ENCODE measurements at regions not wholly inside any gene's neighbourhood (a gene's known extent, or its start where the extent isn't known, plus 50 kb on each side); places are given as distances from the start of the nearest gene placed in this dataset.
A peak's percentile ranks its signal among the peaks of the same experiment; 100 is the strongest.

DNA sequence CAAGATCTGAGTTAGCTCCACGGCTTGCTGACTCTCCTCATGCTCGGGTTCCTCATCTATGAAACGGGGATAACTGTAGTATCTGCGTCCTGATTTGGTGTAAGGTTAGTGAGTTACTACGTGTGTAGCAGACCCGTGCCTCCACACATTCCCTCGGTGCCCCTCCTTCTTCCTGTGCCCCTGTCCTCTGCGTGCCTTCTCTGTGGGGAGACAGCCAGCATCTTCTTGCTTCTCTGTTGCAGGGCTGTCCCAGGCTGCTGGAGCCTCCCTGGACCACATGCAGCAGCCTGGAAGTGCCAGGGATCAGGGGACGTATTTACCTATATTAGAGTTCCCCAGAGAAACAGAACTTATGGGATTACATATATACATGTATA is 93.1 kb upstream of the PRNP start:
- Mint-ChIP-seq H3K9me3 (ENCODE audit: unreplicated experiment) (no peaks in the 10 kb centered on the region), H3K27ac (ENCODE audit: unreplicated experiment) (no peak overlapping the region), H3K4me3 (ENCODE audit: unreplicated experiment) (peak overlapping the region; percentile 66), H3K4me1 (ENCODE audit: low read depth, unreplicated experiment) (peaks cover 6% of the 10 kb centered on the region), H3K36me3 (ENCODE audit: insufficient read depth, unreplicated experiment) (no peaks in the 10 kb centered on the region), H3K27me3 (ENCODE audit: insufficient read depth, unreplicated experiment) (peaks cover 2% of the 10 kb centered on the region)
- intact Hi-C loops (cut with micrococcal nuclease; ENCODE audit: unreplicated experiment) = loop anchor here (1.0 to 5.0 kb wide), 2 partner anchors 136 to 486 kb away; no protein-coding TSS in a partner anchor
- H3K4me1 ChIP-seq = peaks cover 7% of the 10 kb centered on the region
- no TSS peak for BruUV-seq (replicated peaks)
- DNase-seq = no peak
- H3K27me3 ChIP-seq (replicated peaks; ENCODE audit: control insufficient read depth, insufficient read depth, low read length) = no peaks in the 10 kb centered on the region
- H3K9me3 ChIP-seq = no peaks in the 10 kb centered on the region
- TF ChIP-seq, protein P1, sequence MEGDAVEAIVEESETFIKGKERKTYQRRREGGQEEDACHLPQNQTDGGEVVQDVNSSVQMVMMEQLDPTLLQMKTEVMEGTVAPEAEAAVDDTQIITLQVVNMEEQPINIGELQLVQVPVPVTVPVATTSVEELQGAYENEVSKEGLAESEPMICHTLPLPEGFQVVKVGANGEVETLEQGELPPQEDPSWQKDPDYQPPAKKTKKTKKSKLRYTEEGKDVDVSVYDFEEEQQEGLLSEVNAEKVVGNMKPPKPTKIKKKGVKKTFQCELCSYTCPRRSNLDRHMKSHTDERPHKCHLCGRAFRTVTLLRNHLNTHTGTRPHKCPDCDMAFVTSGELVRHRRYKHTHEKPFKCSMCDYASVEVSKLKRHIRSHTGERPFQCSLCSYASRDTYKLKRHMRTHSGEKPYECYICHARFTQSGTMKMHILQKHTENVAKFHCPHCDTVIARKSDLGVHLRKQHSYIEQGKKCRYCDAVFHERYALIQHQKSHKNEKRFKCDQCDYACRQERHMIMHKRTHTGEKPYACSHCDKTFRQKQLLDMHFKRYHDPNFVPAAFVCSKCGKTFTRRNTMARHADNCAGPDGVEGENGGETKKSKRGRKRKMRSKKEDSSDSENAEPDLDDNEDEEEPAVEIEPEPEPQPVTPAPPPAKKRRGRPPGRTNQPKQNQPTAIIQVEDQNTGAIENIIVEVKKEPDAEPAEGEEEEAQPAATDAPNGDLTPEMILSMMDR (IDR thresholded peaks at IDR 0.05; ENCODE audit: insufficient read depth in 1 of 2, low read depth in 1 of 2, low read length in 1 of 2, severe bottlenecking in 1 of 2, unreplicated experiment in 1 of 2) = no peak
- ChIA-PET POLR2A (no interaction called here), CTCF (no interaction called here)
- no peak overlapping the region; the same call in 1 of the 2 replicates for H3K4me3 ChIP-seq (ENCODE audit: low read depth, low read length)
- no peaks in the 10 kb centered on the region for H3K36me3 ChIP-seq (ENCODE audit: control insufficient read depth, insufficient read depth, low read length)

DNA sequence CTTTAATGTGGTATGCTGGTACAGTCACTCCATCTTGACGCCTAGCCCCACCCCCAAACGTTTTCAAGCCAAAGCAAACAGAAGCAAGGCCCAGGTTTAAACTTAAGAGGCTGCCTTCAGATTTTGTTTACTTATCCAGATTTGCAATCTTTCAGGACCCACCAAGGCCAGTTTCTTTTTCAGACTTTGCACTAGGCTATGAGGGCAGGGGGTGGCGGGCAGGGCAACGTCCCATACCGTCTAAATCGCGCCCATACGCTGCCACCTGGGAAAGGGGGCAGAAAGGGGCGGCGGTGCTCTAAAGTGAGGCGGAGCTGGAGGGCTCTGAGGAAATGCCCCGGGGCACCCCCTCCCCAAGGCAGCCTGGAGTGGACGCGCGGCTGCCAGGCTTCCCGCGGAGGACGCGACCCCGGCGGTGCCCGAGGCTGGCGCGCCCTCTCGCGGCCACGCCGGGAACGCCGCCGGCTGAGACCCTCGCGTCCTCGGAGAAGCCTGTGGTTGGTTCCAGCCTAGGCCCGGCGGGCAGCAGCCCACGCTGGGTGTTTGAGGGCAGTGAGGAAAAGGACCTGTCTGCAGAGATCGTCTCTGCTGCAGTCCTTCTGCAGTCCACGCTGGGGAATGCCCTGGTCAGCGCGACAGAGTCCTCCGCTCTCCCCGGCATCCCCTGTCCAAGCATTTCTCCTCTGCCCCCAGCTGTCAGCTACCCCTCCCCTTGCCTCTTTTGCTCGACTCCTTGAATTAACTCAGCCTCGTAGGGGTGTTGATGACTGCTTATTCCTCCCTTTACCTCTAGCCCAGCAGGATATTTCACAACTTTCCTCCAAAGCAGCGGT is 93.7 kb upstream of the PRNP start:
- BruUV-seq (replicated peaks) = no TSS peak
- Mint-ChIP-seq H3K36me3 (ENCODE audit: insufficient read depth, unreplicated experiment) (no peaks in the 10 kb centered on the region), H3K27me3 (ENCODE audit: insufficient read depth, unreplicated experiment) (no peaks in the 10 kb centered on the region), H3K4me3 (ENCODE audit: unreplicated experiment) (peak overlapping the region; percentile 66), H3K9me3 (ENCODE audit: unreplicated experiment) (no peaks in the 10 kb centered on the region), H3K27ac (ENCODE audit: unreplicated experiment) (no peak overlapping the region), H3K4me1 (ENCODE audit: low read depth, unreplicated experiment) (peaks cover 6% of the 10 kb centered on the region)
- peak; percentile 60 to 87 for DNase-seq
- TF ChIP-seq, protein P1 (IDR thresholded peaks at IDR 0.05; ENCODE audit: insufficient read depth in 1 of 2, low read depth in 1 of 2, low read length in 1 of 2, severe bottlenecking in 1 of 2, unreplicated experiment in 1 of 2) = peak; percentile 65 to 89
- Histone ChIP-seq H3K36me3 (ENCODE audit: control insufficient read depth, insufficient read depth, low read length) (no peaks in the 10 kb centered on the region), H3K4me1 (peaks cover 7% of the 10 kb centered on the region), H3K27me3 (replicated peaks; ENCODE audit: control insufficient read depth, insufficient read depth, low read length) (no peaks in the 10 kb centered on the region), H3K4me3 (ENCODE audit: low read depth, low read length) (peak overlapping the region; percentile 29), H3K9me3 (no peaks in the 10 kb centered on the region)
- ChIA-PET POLR2A (no interaction called here), CTCF (no interaction called here)
- intact Hi-C loops (cut with micrococcal nuclease; ENCODE audit: unreplicated experiment) = loop anchor here (1.0 to 5.0 kb wide), 2 partner anchors 135 to 485 kb away; no protein-coding TSS in a partner anchor

- H3K9me3 ChIP-seq = no peaks in the 10 kb centered on the region
- ChIA-PET CTCF (no interaction called here), POLR2A (no interaction called here)
- no peak overlapping the region for H3K4me3 ChIP-seq (ENCODE audit: low read depth, low read length)
- intact Hi-C loops (cut with micrococcal nuclease; ENCODE audit: unreplicated experiment) = loop anchor here (5.0 kb wide), 1 partner anchor 485 kb away; no protein-coding TSS in a partner anchor
- Mint-ChIP-seq H3K4me3 (ENCODE audit: unreplicated experiment) (no peak overlapping the region), H3K4me1 (ENCODE audit: low read depth, unreplicated experiment) (peaks cover 6% of the 10 kb centered on the region), H3K36me3 (ENCODE audit: insufficient read depth, unreplicated experiment) (no peaks in the 10 kb centered on the region), H3K27ac (ENCODE audit: unreplicated experiment) (no peak overlapping the region), H3K27me3 (ENCODE audit: insufficient read depth, unreplicated experiment) (no peaks in the 10 kb centered on the region), H3K9me3 (ENCODE audit: unreplicated experiment) (no peaks in the 10 kb centered on the region)
- no peaks in the 10 kb centered on the region for H3K36me3 ChIP-seq (ENCODE audit: control insufficient read depth, insufficient read depth, low read length)
- H3K4me1 ChIP-seq = peaks cover 7% of the 10 kb centered on the region
- DNase-seq = no peak
- no peaks in the 10 kb centered on the region for H3K27me3 ChIP-seq (replicated peaks; ENCODE audit: control insufficient read depth, insufficient read depth, low read length)
- BruUV-seq (replicated peaks) = no TSS peak
- TF ChIP-seq, protein P1 (IDR thresholded peaks at IDR 0.05; ENCODE audit: insufficient read depth in 1 of 2, low read depth in 1 of 2, low read length in 1 of 2, severe bottlenecking in 1 of 2, unreplicated experiment in 1 of 2) = no peak
Measured at GRCh38 chr20:4591975-4592315, 94.3 kb upstream of the PRNP start.

Data from Caco-2 (cell line).